HL-60 (cell line): ENCODE measurements at regions not wholly inside any gene's neighbourhood (a gene's known extent, or its start where the extent isn't known, plus 50 kb on each side); places are given as distances from the start of the nearest gene placed in this dataset.
"Not testable (repeated sequence)": the region's sequence is repeated elsewhere in the genome, so short reads cannot be mapped to it uniquely, and the experiment has no call there.

Experiments
- DNase-seq, 2 experiments: peaks; one replicate each; pipeline ENCODE4 v3.0.0-alpha.2; 2010 to 2020; ENCODE audit warnings: low read depth in 1 of 2, low spot score in 1 of 2
- H3K27ac ChIP-seq: fragments of 250-450 bp; sonication (Bioruptor Pico); replicated peaks from 2 replicates; pipeline ENCODE4 v1.5.1; 2020; ENCODE audit warnings: mild to moderate bottlenecking, moderate library complexity
- H3K27me3 ChIP-seq: fragments of 250-450 bp; sonication (Bioruptor Pico); 2 replicates; pipeline ENCODE4 v1.5.1; 2021; ENCODE audit warnings: mild to moderate bottlenecking, moderate library complexity; ENCODE audit not compliant: insufficient read depth, poor library complexity, severe bottlenecking
- H3K4me3 ChIP-seq: replicated peaks from 2 replicates; pipeline ENCODE4 v1.5.1; 2011; ENCODE audit warnings: mild to moderate bottlenecking, control low read depth, low read length; ENCODE audit not compliant: insufficient read depth
- GABPA ChIP-seq: IDR thresholded peaks from 2 replicates; pipeline ENCODE4 v1.6.1; 2012; ENCODE audit warnings: low read depth
- POLR2AphosphoS5 ChIP-seq: IDR thresholded peaks from 2 replicates; pipeline ENCODE4 v1.6.1; 2012; ENCODE audit warnings: low read depth
- REST ChIP-seq: IDR thresholded peaks from 2 replicates; pipeline ENCODE4 v1.6.1; 2012; ENCODE audit warnings: low read depth; ENCODE audit not compliant: insufficient replicate concordance
- SPI1 ChIP-seq: IDR thresholded peaks from 2 replicates; pipeline ENCODE4 v1.6.1; 2012; ENCODE audit warnings: low read depth, mild to moderate bottlenecking, borderline replicate concordance
- TF ChIP-seq, protein P1 (sequence below): IDR thresholded peaks from one replicate; pipeline ENCODE4 v1.5.1; 2011; ENCODE audit warnings: low read length, control low read depth, inconsistent platforms; ENCODE audit not compliant: insufficient read depth

- Histone ChIP-seq H3K27me3 (no peaks in the 10 kb centered on the region), H3K27ac (no peak overlapping the region), H3K4me3 (no peak overlapping the region)
- DNase-seq: no peak
- no peak for TF ChIP-seq REST
- no peak for TF ChIP-seq SPI1
- TF ChIP-seq GABPA: no peak
- TF ChIP-seq, protein P1, sequence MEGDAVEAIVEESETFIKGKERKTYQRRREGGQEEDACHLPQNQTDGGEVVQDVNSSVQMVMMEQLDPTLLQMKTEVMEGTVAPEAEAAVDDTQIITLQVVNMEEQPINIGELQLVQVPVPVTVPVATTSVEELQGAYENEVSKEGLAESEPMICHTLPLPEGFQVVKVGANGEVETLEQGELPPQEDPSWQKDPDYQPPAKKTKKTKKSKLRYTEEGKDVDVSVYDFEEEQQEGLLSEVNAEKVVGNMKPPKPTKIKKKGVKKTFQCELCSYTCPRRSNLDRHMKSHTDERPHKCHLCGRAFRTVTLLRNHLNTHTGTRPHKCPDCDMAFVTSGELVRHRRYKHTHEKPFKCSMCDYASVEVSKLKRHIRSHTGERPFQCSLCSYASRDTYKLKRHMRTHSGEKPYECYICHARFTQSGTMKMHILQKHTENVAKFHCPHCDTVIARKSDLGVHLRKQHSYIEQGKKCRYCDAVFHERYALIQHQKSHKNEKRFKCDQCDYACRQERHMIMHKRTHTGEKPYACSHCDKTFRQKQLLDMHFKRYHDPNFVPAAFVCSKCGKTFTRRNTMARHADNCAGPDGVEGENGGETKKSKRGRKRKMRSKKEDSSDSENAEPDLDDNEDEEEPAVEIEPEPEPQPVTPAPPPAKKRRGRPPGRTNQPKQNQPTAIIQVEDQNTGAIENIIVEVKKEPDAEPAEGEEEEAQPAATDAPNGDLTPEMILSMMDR: no peak
Measured at GRCh38 chr3:139108253-139108969, 63.7 kb upstream of the PRR23C start.

DNA sequence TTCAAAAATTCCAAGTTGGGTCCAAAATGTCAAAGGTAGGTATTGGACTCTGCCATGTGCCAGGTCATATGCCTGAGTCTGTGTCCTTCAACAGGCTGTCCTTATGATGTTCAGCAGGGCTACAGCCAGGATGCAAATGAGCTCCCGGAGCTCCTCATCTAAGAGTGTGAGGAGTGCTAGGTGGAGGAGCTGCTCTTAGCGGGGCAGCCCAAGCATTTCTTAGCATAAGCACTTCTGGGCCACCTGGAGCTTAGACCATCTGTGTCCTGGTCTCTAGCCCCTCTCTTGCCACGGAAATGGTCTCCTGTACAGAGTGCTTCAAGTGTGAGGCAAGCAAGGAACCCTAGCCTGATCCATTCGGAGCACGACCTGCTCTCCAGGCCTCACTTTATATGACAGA lies 64.6 kb upstream of the PRR23C start:
- DNase-seq: no peak
- no peak for TF ChIP-seq POLR2AphosphoS5
- TF ChIP-seq, protein P1: no peak
- TF ChIP-seq GABPA: no peak
- Histone ChIP-seq H3K27ac (no peak overlapping the region), H3K27me3 (no peaks in the 10 kb centered on the region), H3K4me3 (no peak overlapping the region)

DNA sequence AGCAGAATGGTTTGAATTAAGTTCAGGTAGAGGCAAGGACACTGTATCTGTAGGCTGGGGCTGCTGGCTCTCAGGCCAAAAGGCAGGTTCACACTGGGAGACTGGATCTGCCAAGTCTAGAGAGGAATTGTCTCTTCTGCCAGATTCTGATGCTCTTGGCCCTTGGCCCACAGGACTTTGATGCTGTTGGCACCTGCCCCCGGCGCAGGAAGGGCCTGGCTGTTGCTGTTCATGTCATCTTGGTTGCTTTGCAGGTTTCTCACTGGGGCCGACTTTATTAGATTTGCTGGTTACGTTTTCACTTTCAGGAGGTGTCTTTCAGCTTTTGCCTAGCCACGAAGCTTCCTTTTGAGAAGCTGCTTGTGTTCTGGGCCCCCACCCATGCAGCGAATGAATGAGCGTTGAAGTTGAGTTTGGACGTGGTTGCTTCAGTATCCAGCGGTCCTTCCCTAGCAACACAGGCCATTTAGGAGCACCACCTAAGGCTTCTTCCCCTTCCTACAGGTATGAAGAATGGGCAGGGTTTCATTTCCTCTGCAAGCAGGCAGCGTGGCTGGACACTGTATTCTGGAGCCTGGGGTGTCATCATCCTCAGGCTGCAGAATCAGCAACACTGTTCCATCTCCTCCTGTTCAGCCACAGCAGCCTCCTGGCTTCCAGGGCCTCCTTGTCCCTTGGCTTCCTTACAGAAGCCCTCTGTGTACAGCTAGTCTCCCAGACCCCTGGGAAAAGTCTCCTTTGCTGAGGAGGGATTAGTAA lies 65.6 kb upstream of the PRR23C start:
- H3K27ac ChIP-seq: no peak overlapping the region

GRCh38 chr3:139110929-139111328 lies 66.2 kb upstream of the PRR23C start:
- not testable (repeated sequence) for H3K4me3 ChIP-seq, H3K27me3 ChIP-seq, H3K27ac ChIP-seq, DNase-seq

More for the DNA sequence above, 65.6 kb upstream of the PRR23C start:
- no peak for DNase-seq
- TF ChIP-seq SPI1 (no peak), GABPA (no peak), POLR2AphosphoS5 (no peak), REST (no peak)
- TF ChIP-seq, protein P1: no peak
- H3K27me3 ChIP-seq: no peaks in the 10 kb centered on the region
- H3K4me3 ChIP-seq: no peak overlapping the region
